HL-60 (cell line): ENCODE measurements at regions not wholly inside any gene's neighbourhood (a gene's known extent, or its start where the extent isn't known, plus 50 kb on each side); places are given as distances from the start of the nearest gene placed in this dataset.

Experiments
- DNase-seq, 2 experiments: peaks; one replicate each; pipeline ENCODE4 v3.0.0-alpha.2; 2010 to 2020; ENCODE audit warnings: low read depth in 1 of 2, low spot score in 1 of 2
- H3K27ac ChIP-seq: fragments of 250-450 bp; sonication (Bioruptor Pico); replicated peaks from 2 replicates; pipeline ENCODE4 v1.5.1; 2020; ENCODE audit warnings: mild to moderate bottlenecking, moderate library complexity
- H3K27me3 ChIP-seq: fragments of 250-450 bp; sonication (Bioruptor Pico); 2 replicates; pipeline ENCODE4 v1.5.1; 2021; ENCODE audit warnings: mild to moderate bottlenecking, moderate library complexity; ENCODE audit not compliant: insufficient read depth, poor library complexity, severe bottlenecking
- H3K4me3 ChIP-seq: replicated peaks from 2 replicates; pipeline ENCODE4 v1.5.1; 2011; ENCODE audit warnings: mild to moderate bottlenecking, control low read depth, low read length; ENCODE audit not compliant: insufficient read depth
- GABPA ChIP-seq: IDR thresholded peaks from 2 replicates; pipeline ENCODE4 v1.6.1; 2012; ENCODE audit warnings: low read depth
- POLR2AphosphoS5 ChIP-seq: IDR thresholded peaks from 2 replicates; pipeline ENCODE4 v1.6.1; 2012; ENCODE audit warnings: low read depth
- SPI1 ChIP-seq: IDR thresholded peaks from 2 replicates; pipeline ENCODE4 v1.6.1; 2012; ENCODE audit warnings: low read depth, mild to moderate bottlenecking, borderline replicate concordance
- TF ChIP-seq, protein P1 (sequence below): IDR thresholded peaks from 2 replicates; pipeline ENCODE4 v1.6.1; 2012; ENCODE audit warnings: low read depth; ENCODE audit not compliant: insufficient replicate concordance
- TF ChIP-seq, protein P2 (sequence below): IDR thresholded peaks from one replicate; pipeline ENCODE4 v1.5.1; 2011; ENCODE audit warnings: low read length, control low read depth, inconsistent platforms; ENCODE audit not compliant: insufficient read depth

DNA sequence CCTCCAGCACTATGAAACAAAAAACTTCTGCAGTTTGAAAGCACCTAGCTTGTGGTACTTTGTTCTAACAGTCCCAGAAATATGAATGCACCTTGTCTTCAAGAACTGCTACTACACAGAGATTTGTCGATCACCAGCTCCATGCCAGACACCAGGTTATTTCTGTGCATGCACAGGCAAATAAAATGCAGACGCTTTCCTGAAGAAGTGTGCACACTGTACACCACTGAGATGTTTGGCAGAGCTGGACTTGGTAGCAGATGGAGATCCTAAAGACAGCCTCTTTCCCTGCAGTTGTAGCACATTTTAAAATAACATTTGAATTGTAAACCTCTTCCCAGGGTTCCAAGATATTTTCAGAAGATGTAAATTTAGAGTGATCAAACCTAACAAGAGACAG lies 730.0 kb downstream of the MTRR start:
- Histone ChIP-seq H3K27ac (no peak overlapping the region), H3K27me3 (no peaks in the 10 kb centered on the region), H3K4me3 (no peak overlapping the region)
- TF ChIP-seq POLR2AphosphoS5 (no peak), SPI1 (no peak), GABPA (no peak)
- TF ChIP-seq, protein P1, sequence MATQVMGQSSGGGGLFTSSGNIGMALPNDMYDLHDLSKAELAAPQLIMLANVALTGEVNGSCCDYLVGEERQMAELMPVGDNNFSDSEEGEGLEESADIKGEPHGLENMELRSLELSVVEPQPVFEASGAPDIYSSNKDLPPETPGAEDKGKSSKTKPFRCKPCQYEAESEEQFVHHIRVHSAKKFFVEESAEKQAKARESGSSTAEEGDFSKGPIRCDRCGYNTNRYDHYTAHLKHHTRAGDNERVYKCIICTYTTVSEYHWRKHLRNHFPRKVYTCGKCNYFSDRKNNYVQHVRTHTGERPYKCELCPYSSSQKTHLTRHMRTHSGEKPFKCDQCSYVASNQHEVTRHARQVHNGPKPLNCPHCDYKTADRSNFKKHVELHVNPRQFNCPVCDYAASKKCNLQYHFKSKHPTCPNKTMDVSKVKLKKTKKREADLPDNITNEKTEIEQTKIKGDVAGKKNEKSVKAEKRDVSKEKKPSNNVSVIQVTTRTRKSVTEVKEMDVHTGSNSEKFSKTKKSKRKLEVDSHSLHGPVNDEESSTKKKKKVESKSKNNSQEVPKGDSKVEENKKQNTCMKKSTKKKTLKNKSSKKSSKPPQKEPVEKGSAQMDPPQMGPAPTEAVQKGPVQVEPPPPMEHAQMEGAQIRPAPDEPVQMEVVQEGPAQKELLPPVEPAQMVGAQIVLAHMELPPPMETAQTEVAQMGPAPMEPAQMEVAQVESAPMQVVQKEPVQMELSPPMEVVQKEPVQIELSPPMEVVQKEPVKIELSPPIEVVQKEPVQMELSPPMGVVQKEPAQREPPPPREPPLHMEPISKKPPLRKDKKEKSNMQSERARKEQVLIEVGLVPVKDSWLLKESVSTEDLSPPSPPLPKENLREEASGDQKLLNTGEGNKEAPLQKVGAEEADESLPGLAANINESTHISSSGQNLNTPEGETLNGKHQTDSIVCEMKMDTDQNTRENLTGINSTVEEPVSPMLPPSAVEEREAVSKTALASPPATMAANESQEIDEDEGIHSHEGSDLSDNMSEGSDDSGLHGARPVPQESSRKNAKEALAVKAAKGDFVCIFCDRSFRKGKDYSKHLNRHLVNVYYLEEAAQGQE = no peak
- TF ChIP-seq, protein P2, sequence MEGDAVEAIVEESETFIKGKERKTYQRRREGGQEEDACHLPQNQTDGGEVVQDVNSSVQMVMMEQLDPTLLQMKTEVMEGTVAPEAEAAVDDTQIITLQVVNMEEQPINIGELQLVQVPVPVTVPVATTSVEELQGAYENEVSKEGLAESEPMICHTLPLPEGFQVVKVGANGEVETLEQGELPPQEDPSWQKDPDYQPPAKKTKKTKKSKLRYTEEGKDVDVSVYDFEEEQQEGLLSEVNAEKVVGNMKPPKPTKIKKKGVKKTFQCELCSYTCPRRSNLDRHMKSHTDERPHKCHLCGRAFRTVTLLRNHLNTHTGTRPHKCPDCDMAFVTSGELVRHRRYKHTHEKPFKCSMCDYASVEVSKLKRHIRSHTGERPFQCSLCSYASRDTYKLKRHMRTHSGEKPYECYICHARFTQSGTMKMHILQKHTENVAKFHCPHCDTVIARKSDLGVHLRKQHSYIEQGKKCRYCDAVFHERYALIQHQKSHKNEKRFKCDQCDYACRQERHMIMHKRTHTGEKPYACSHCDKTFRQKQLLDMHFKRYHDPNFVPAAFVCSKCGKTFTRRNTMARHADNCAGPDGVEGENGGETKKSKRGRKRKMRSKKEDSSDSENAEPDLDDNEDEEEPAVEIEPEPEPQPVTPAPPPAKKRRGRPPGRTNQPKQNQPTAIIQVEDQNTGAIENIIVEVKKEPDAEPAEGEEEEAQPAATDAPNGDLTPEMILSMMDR = no peak
- DNase-seq = no peak

DNA sequence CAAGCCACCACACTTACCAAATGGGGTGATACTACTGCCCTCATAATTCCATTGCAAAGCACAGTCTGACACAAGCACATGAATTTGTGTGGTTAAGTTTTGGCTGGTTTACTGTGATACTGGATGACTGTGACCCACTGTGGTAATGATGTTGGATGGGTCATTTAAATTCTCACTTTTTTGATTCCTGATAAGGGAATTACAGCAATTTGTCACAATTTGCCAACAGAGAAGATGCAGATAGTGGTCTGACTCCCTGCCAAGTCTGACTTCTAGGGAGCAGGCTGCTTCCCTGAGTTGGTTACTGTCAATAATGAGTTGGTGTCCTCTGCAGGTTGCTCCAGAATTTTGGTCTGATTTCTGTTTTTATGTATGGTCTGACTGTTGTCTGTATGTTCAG lies 731.9 kb downstream of the MTRR start:
- Histone ChIP-seq H3K27ac (no peak overlapping the region), H3K27me3 (no peaks in the 10 kb centered on the region), H3K4me3 (no peak overlapping the region)
- TF ChIP-seq GABPA (no peak), POLR2AphosphoS5 (no peak), SPI1 (no peak)
- TF ChIP-seq, protein P2 = no peak
- TF ChIP-seq, protein P1 = no peak
- no peak for DNase-seq

DNA sequence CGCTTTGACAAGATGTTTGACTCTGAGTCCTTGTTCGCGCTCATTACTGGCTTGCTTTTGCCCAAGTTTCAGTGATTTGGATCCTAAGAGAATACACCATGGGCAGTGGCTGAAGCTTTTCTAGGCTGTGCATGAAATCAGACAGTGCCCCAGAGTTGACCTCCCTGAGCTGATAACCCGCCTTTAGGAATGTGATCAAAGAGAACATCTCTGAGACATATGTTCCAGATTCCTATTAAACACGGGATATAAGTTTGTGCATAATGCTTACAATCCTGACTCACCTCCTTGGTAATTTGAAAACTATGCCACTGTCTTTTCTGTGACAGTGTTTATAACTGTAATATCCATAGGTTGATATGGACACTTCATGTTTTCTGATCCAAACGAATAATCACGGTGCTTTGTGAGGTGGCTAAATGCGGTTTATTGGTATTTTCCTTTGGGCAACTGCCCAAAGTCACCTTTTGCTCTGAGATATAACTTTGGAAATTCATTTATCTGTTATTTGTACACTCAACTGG lies 732.9 kb downstream of the MTRR start:
- Histone ChIP-seq H3K27me3 (no peaks in the 10 kb centered on the region), H3K4me3 (no peak overlapping the region), H3K27ac (no peak overlapping the region)
- TF ChIP-seq, protein P2 = no peak
- TF ChIP-seq POLR2AphosphoS5 (no peak), GABPA (no peak), SPI1 (no peak)
- TF ChIP-seq, protein P1 = no peak
- DNase-seq = no peak
